ENCODE measurements at regions not wholly inside any gene's neighbourhood (a gene's known extent, or its start where the extent isn't known, plus 50 kb on each side); places are given as distances from the start of the nearest gene placed in this dataset.

- Histone ChIP-seq H3K18ac (ENCODE audit: low read length) (no peak overlapping the region), H2BK15ac (ENCODE audit: low read length) (no peak overlapping the region)
These were observed 90.1 kb upstream of the ADCY1 start for GRCh38 chr7:45484094-45484493.

GRCh38 chr7:45486575-45486974, 87.6 kb upstream of the ADCY1 start:
- Histone ChIP-seq H3K14ac (ENCODE audit: low read length) (no peak overlapping the region), H3K4me1 (ENCODE audit: control insufficient read depth in 2 of 2, insufficient read depth in 1 of 2, low read depth in 1 of 2, low read length in 2 of 2) (no peaks in the 10 kb centered on the region), H3K4me3 (ENCODE audit: low read length in 2 of 2) (no peak overlapping the region), H3K36me3 (replicated peaks in 1 of 2; ENCODE audit: control insufficient read depth in 2 of 2, insufficient read depth in 2 of 2, low read length in 2 of 2) (no peaks in the 10 kb centered on the region), H3K4me2 (ENCODE audit: insufficient read depth, low read length, poor library complexity, severe bottlenecking) (no peak overlapping the region), H3K4ac (ENCODE audit: low read length) (no peak overlapping the region), H2BK120ac (ENCODE audit: low read depth, low read length) (no peak overlapping the region), H3K9ac (ENCODE audit: low read depth, low read length, poor library complexity) (no peak overlapping the region), H3K9me3 (replicated peaks in 1 of 2; ENCODE audit: control insufficient read depth in 2 of 2, insufficient read depth in 1 of 2, low read depth in 1 of 2, low read length in 2 of 2) (peaks cover 0 to 2% of the 10 kb centered on the region in 2 donors), H3K27me3 (ENCODE audit: control insufficient read depth in 3 of 3, insufficient read depth in 3 of 3, low read depth in 1 of 3, low read length in 3 of 3) (peaks cover 0 to 2% (median 0%) of the 10 kb centered on the region in 3 experiments), H2AK5ac (ENCODE audit: low read depth, low read length) (no peak overlapping the region), H3K18ac (ENCODE audit: low read length) (no peak overlapping the region), H4K91ac (ENCODE audit: low read depth, low read length, poor library complexity) (no peak overlapping the region), H4K8ac (ENCODE audit: low read depth, low read length) (no peak overlapping the region), H2BK12ac (ENCODE audit: low read length) (no peak overlapping the region), H2AFZ (ENCODE audit: low read length) (no peak overlapping the region), H3K79me1 (ENCODE audit: low read depth, low read length) (no peaks in the 10 kb centered on the region), H2BK5ac (ENCODE audit: low read length) (no peak overlapping the region), H3K27ac (replicated peaks; ENCODE audit: low read length) (no peak overlapping the region), H3K23ac (ENCODE audit: low read depth, low read length, poor library complexity) (no peak overlapping the region), H2BK15ac (ENCODE audit: low read length) (no peak overlapping the region)
- no CpG with 5 or more reads among the region's 2 CpGs for WGBS, 2 donors (ENCODE audit: extremely low coverage in 2 of 2, insufficient read length in 2 of 2, insufficient replicate concordance in 1 of 2)
- DNase-seq (ENCODE audit: low spot score) = no peak

More at GRCh38 chr7:45484094-45484493, 90.1 kb upstream of the ADCY1 start:
- Histone ChIP-seq H3K14ac (ENCODE audit: low read length) (no peak overlapping the region), H3K23ac (ENCODE audit: low read depth, low read length, poor library complexity) (no peak overlapping the region), H2BK5ac (ENCODE audit: low read length) (no peak overlapping the region), H2BK120ac (ENCODE audit: low read depth, low read length) (no peak overlapping the region), H3K27me3 (ENCODE audit: control insufficient read depth in 3 of 3, insufficient read depth in 3 of 3, low read depth in 1 of 3, low read length in 3 of 3) (peaks cover 0 to 2% (median 0%) of the 10 kb centered on the region in 3 experiments), H2AFZ (ENCODE audit: low read length) (peak overlapping the region; percentile 48), H3K36me3 (replicated peaks in 1 of 2; ENCODE audit: control insufficient read depth in 2 of 2, insufficient read depth in 2 of 2, low read length in 2 of 2) (no peaks in the 10 kb centered on the region), H2AK5ac (ENCODE audit: low read depth, low read length) (no peak overlapping the region), H3K9me3 (replicated peaks in 1 of 2; ENCODE audit: control insufficient read depth in 2 of 2, insufficient read depth in 1 of 2, low read depth in 1 of 2, low read length in 2 of 2) (peaks cover 0 to 2% of the 10 kb centered on the region in 2 donors), H3K4ac (ENCODE audit: low read length) (no peak overlapping the region), H3K4me3 (ENCODE audit: low read length in 2 of 2) (no peak overlapping the region), H3K4me2 (ENCODE audit: insufficient read depth, low read length, poor library complexity, severe bottlenecking) (no peak overlapping the region), H3K9ac (ENCODE audit: low read depth, low read length, poor library complexity) (no peak overlapping the region), H2BK12ac (ENCODE audit: low read length) (no peak overlapping the region), H3K27ac (replicated peaks; ENCODE audit: low read length) (no peak overlapping the region), H3K4me1 (ENCODE audit: control insufficient read depth in 2 of 2, insufficient read depth in 1 of 2, low read depth in 1 of 2, low read length in 2 of 2) (no peaks in the 10 kb centered on the region), H4K8ac (ENCODE audit: low read depth, low read length) (no peak overlapping the region), H3K79me1 (ENCODE audit: low read depth, low read length) (no peaks in the 10 kb centered on the region), H4K91ac (ENCODE audit: low read depth, low read length, poor library complexity) (no peak overlapping the region)
- no CpG with 5 or more reads among the region's 7 CpGs for WGBS, 2 donors (ENCODE audit: extremely low coverage in 2 of 2, insufficient read length in 2 of 2, insufficient replicate concordance in 1 of 2)
- DNase-seq (ENCODE audit: low spot score) = no peak

GRCh38 chr7:45494885-45495284, 79.3 kb upstream of the ADCY1 start:
- Histone ChIP-seq H4K8ac (ENCODE audit: low read depth, low read length) (no peak overlapping the region), H2AFZ (ENCODE audit: low read length) (peak overlapping the region; percentile 35), H3K27me3 (ENCODE audit: control insufficient read depth in 3 of 3, insufficient read depth in 3 of 3, low read depth in 1 of 3, low read length in 3 of 3) (no peaks in the 10 kb centered on the region), H3K23ac (ENCODE audit: low read depth, low read length, poor library complexity) (no peak overlapping the region), H3K4ac (ENCODE audit: low read length) (no peak overlapping the region), H2BK15ac (ENCODE audit: low read length) (no peak overlapping the region), H2BK120ac (ENCODE audit: low read depth, low read length) (no peak overlapping the region), H2AK5ac (ENCODE audit: low read depth, low read length) (no peak overlapping the region), H4K91ac (ENCODE audit: low read depth, low read length, poor library complexity) (no peak overlapping the region), H3K14ac (ENCODE audit: low read length) (no peak overlapping the region), H3K4me3 (ENCODE audit: low read length in 2 of 2) (peak overlapping the region in 1 of 2 donors; percentile 25), H3K18ac (ENCODE audit: low read length) (no peak overlapping the region), H3K36me3 (replicated peaks in 1 of 2; ENCODE audit: control insufficient read depth in 2 of 2, insufficient read depth in 2 of 2, low read length in 2 of 2) (no peaks in the 10 kb centered on the region), H3K9ac (ENCODE audit: low read depth, low read length, poor library complexity) (no peak overlapping the region), H3K9me3 (replicated peaks in 1 of 2; ENCODE audit: control insufficient read depth in 2 of 2, insufficient read depth in 1 of 2, low read depth in 1 of 2, low read length in 2 of 2) (no peaks in the 10 kb centered on the region), H3K4me2 (ENCODE audit: insufficient read depth, low read length, poor library complexity, severe bottlenecking) (no peak overlapping the region), H2BK12ac (ENCODE audit: low read length) (no peak overlapping the region), H3K79me1 (ENCODE audit: low read depth, low read length) (no peaks in the 10 kb centered on the region), H3K27ac (replicated peaks; ENCODE audit: low read length) (no peak overlapping the region), H3K4me1 (ENCODE audit: control insufficient read depth in 2 of 2, insufficient read depth in 1 of 2, low read depth in 1 of 2, low read length in 2 of 2) (no peaks in the 10 kb centered on the region), H2BK5ac (ENCODE audit: low read length) (no peak overlapping the region)
- no peak for DNase-seq (ENCODE audit: low spot score)
- no CpG with 5 or more reads among the region's 7 CpGs for WGBS, 2 donors (ENCODE audit: extremely low coverage in 2 of 2, insufficient read length in 2 of 2, insufficient replicate concordance in 1 of 2)

- Histone ChIP-seq H2AK5ac (ENCODE audit: low read depth, low read length) (no peak overlapping the region), H4K8ac (ENCODE audit: low read depth, low read length) (no peak overlapping the region), H3K14ac (ENCODE audit: low read length) (no peak overlapping the region), H3K27ac (replicated peaks; ENCODE audit: low read length) (no peak overlapping the region), H2BK5ac (ENCODE audit: low read length) (no peak overlapping the region), H3K79me1 (ENCODE audit: low read depth, low read length) (no peaks in the 10 kb centered on the region), H2BK15ac (ENCODE audit: low read length) (no peak overlapping the region), H4K91ac (ENCODE audit: low read depth, low read length, poor library complexity) (no peak overlapping the region), H3K23ac (ENCODE audit: low read depth, low read length, poor library complexity) (no peak overlapping the region), H2BK12ac (ENCODE audit: low read length) (no peak overlapping the region), H2AFZ (ENCODE audit: low read length) (no peak overlapping the region), H3K4me3 (ENCODE audit: low read length in 2 of 2) (no peak overlapping the region), H3K27me3 (ENCODE audit: control insufficient read depth in 3 of 3, insufficient read depth in 3 of 3, low read depth in 1 of 3, low read length in 3 of 3) (no peaks in the 10 kb centered on the region), H3K4me1 (ENCODE audit: control insufficient read depth in 2 of 2, insufficient read depth in 1 of 2, low read depth in 1 of 2, low read length in 2 of 2) (no peaks in the 10 kb centered on the region), H2BK120ac (ENCODE audit: low read depth, low read length) (no peak overlapping the region), H3K4ac (ENCODE audit: low read length) (no peak overlapping the region), H3K36me3 (replicated peaks in 1 of 2; ENCODE audit: control insufficient read depth in 2 of 2, insufficient read depth in 2 of 2, low read length in 2 of 2) (no peaks in the 10 kb centered on the region), H3K9ac (ENCODE audit: low read depth, low read length, poor library complexity) (no peak overlapping the region), H3K18ac (ENCODE audit: low read length) (peak overlapping the region; percentile 0), H3K9me3 (replicated peaks in 1 of 2; ENCODE audit: control insufficient read depth in 2 of 2, insufficient read depth in 1 of 2, low read depth in 1 of 2, low read length in 2 of 2) (no peaks in the 10 kb centered on the region), H3K4me2 (ENCODE audit: insufficient read depth, low read length, poor library complexity, severe bottlenecking) (no peak overlapping the region)
- no peak for DNase-seq (ENCODE audit: low spot score)
- WGBS, 2 donors (ENCODE audit: extremely low coverage in 2 of 2, insufficient read length in 2 of 2, insufficient replicate concordance in 1 of 2) = no CpG with 5 or more reads among the region's 3 CpGs
These were observed 78.5 kb upstream of the ADCY1 start for GRCh38 chr7:45495618-45496017.

All from neuronal stem cell (in vitro differentiated cells).